Esophagus muscularis mucosa (tissue), 3 donors: ENCODE measurements at regions not wholly inside any gene's neighbourhood (a gene's known extent, or its start where the extent isn't known, plus 50 kb on each side); places are given as distances from the start of the nearest gene placed in this dataset.

ENCODE experiments used
- CTCF ChIP-seq, 3 experiments: fragments of 200-600 bp in 2 of 3; fragments of 450-650 bp in 1 of 3; sonication (generic) in 2 of 3; IDR thresholded peaks; one replicate each; pipeline ENCODE4 v1.5.1; 2017 to 2019; ENCODE audit warnings: antibody characterized with exemption in 3 of 3, mild to moderate bottlenecking in 2 of 3, moderate library complexity in 1 of 3
- EP300 ChIP-seq: sonication (generic); formaldehyde crosslinking; IDR thresholded peaks from one replicate; pipeline ENCODE4 v1.6.1; 2017; ENCODE audit warnings: antibody characterized with exemption

DNA sequence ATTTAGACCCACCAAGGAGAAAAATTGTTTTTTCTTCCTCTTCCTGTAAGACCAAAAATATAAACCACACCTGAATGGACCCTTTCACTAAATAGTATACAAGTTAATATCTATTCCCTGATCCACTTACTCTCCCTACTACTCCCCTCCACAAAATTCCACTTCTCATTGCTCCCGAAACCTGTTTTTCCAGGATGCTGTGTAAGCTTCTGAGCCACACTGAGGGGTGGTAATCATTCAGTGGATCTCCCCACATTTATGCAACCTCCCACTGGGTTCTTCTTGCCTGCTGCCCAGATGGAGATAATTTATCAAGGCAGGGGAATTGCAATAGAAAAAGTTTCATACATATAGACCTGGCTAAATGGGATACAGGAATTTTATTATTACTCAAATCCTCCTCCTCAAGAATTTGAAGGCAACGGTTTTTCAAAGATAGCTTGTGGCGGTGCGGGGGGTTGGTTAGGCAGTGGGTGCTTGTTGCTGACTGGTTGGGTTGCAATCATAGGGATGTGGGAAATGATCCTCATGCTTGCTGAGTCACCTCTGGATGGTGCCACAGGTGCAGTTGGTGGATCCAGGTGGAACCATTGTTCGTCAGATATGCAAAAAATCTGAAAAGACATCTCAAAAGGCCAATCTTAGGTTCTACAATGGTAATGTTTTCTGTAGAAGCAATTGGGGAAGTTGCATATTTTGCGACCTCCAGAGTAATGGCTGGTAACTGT is 970.3 kb downstream of the CNTNAP5 start:
- TF ChIP-seq CTCF (IDR thresholded peaks at IDR 0.05) (no peak), EP300 (no peak)
